IMR-90 (cell line): ENCODE measurements at regions not wholly inside any gene's neighbourhood (a gene's known extent, or its start where the extent isn't known, plus 50 kb on each side); places are given as distances from the start of the nearest gene placed in this dataset.

Experiments used
- ATAC-seq: fragments of 200-7000 bp; cut with Tn5 transposase; 2 replicates; pipeline ENCODE4 v1.9.1; 2020; ENCODE audit warnings: low read depth, mild to moderate bottlenecking, moderate library complexity
- BruUV-seq: library from RNA; stranded (reverse); fragments of 400-500 nt; replicated peaks from 2 replicates; lab custom pipeline; 2021; lab: Mats Ljungman, UMichigan
- CTCF ChIA-PET: fragments of 300-600 bp; formaldehyde crosslinking; extraction: SDS; loops from one replicate; lab custom pipeline; 2021; ENCODE audit warnings: antibody characterized with exemption; lab: Yijun Ruan, JAX
- POLR2A ChIA-PET: fragments of 300-600 bp; sonication (Branson Sonifier 250); formaldehyde crosslinking; loops from one replicate; lab custom pipeline; 2022; ENCODE audit warnings: antibody characterized with exemption; ENCODE audit not compliant: unreplicated experiment; lab: Charles Lee
- DNase-seq: peaks from one replicate; pipeline ENCODE4 v3.0.0; 2013
- H2AFZ ChIP-seq: replicated peaks from 2 replicates; pipeline ENCODE3; 2013; ENCODE audit warnings: low read length, mild to moderate bottlenecking; ENCODE audit not compliant: poor library complexity
- H2AK5ac ChIP-seq: 2 replicates; pipeline ENCODE4 v1.6.1; 2013; ENCODE audit warnings: low read depth, low read length, inconsistent platforms
- H2AK9ac ChIP-seq: replicated peaks from 2 replicates; pipeline ENCODE3; 2013; ENCODE audit warnings: mild to moderate bottlenecking, low read depth, low read length, moderate library complexity; ENCODE audit not compliant: poor library complexity
- H2BK120ac ChIP-seq: 2 replicates; pipeline ENCODE4 v1.6.1; 2013; ENCODE audit warnings: low read depth, low read length, inconsistent platforms
- H2BK15ac ChIP-seq: 3 replicates; pipeline ENCODE4 v1.6.1; 2013; ENCODE audit warnings: low read depth, low read length, inconsistent platforms
- H2BK20ac ChIP-seq: 2 replicates; pipeline ENCODE4 v1.6.1; 2013; ENCODE audit warnings: low read depth, mild to moderate bottlenecking, inconsistent platforms, low read length, moderate library complexity
- H2BK5ac ChIP-seq: 2 replicates; pipeline ENCODE4 v1.6.1; 2013; ENCODE audit warnings: mild to moderate bottlenecking, low read depth, low read length, inconsistent platforms; ENCODE audit not compliant: poor library complexity, severe bottlenecking
- H3K14ac ChIP-seq: replicated peaks from 2 replicates; pipeline ENCODE4 v1.6.1; 2013; ENCODE audit warnings: low read depth, low read length, inconsistent platforms
- H3K18ac ChIP-seq: 2 replicates; pipeline ENCODE4 v1.6.1; 2013; ENCODE audit warnings: low read depth, low read length, control low read depth
- H3K23ac ChIP-seq: 2 replicates; pipeline ENCODE4 v1.6.1; 2013; ENCODE audit warnings: low read depth, low read length, inconsistent platforms
- H3K27ac ChIP-seq: 2 replicates; pipeline ENCODE4 v1.5.1; 2013; ENCODE audit warnings: mild to moderate bottlenecking, control low read depth, low read length; ENCODE audit not compliant: insufficient read depth
- H3K27me3 ChIP-seq: 2 replicates; pipeline ENCODE4 v1.6.1; 2013; ENCODE audit warnings: low read length; ENCODE audit not compliant: control insufficient read depth, insufficient read depth
- H3K36me3 ChIP-seq: 2 replicates; pipeline ENCODE4 v1.6.1; 2013; ENCODE audit warnings: low read length, mixed read lengths; ENCODE audit not compliant: control insufficient read depth, insufficient read depth
- H3K4ac ChIP-seq: 2 replicates; pipeline ENCODE4 v1.6.1; 2013; ENCODE audit warnings: low read depth, low read length, inconsistent platforms
- H3K4me1 ChIP-seq: 2 replicates; pipeline ENCODE4 v1.6.1; 2013; ENCODE audit warnings: low read length, mixed read lengths; ENCODE audit not compliant: control insufficient read depth, insufficient read depth
- H3K4me2 ChIP-seq: 2 replicates; pipeline ENCODE4 v1.6.1; 2013; ENCODE audit warnings: low read depth, mild to moderate bottlenecking, control low read depth, low read length, moderate library complexity
- H3K4me3 ChIP-seq: 2 replicates; pipeline ENCODE4 v1.5.1; 2013; ENCODE audit warnings: low read depth, mild to moderate bottlenecking, control low read depth, low read length, moderate library complexity; ENCODE audit not compliant: insufficient read depth
- H3K56ac ChIP-seq: 2 replicates; pipeline ENCODE4 v1.6.1; 2013; ENCODE audit warnings: low read length, inconsistent platforms; ENCODE audit not compliant: insufficient read depth; ENCODE audit errors: extremely low read depth
- H3K79me1 ChIP-seq, 2 experiments: 2 replicates each; pipeline ENCODE4 v1.6.1; 2013; ENCODE audit warnings: low read length in 2 of 2, inconsistent platforms in 1 of 2, low read depth in 1 of 2
- H3K9ac ChIP-seq: 2 replicates; pipeline ENCODE4 v1.6.1; 2013; ENCODE audit warnings: low read depth, low read length, control low read depth
- H3K9me1 ChIP-seq: 2 replicates; pipeline ENCODE4 v1.6.1; 2013; ENCODE audit warnings: low read length, inconsistent platforms; ENCODE audit not compliant: insufficient read depth
- H3K9me3 ChIP-seq: 2 replicates; pipeline ENCODE4 v1.6.1; 2013; ENCODE audit warnings: low read length; ENCODE audit not compliant: control insufficient read depth, insufficient read depth
- H4K20me1 ChIP-seq: 2 replicates; pipeline ENCODE4 v1.6.1; 2013; ENCODE audit warnings: low read length, inconsistent platforms; ENCODE audit not compliant: insufficient read depth
- H4K5ac ChIP-seq: 2 replicates; pipeline ENCODE4 v1.6.1; 2013; ENCODE audit warnings: mild to moderate bottlenecking, low read depth, low read length, control low read depth
- H4K8ac ChIP-seq, 2 experiments: 2 replicates each; pipeline ENCODE4 v1.6.1; 2013; ENCODE audit warnings: low read depth in 2 of 2, low read length in 2 of 2, control low read depth in 1 of 2, inconsistent platforms in 1 of 2
- H4K91ac ChIP-seq: 2 replicates; pipeline ENCODE4 v1.6.1; 2013; ENCODE audit warnings: low read depth, low read length, inconsistent platforms; ENCODE audit not compliant: insufficient read depth
- BHLHE40 ChIP-seq: fragments of 150-350 bp; IDR thresholded peaks from 2 replicates; pipeline ENCODE4 v1.6.1; 2016; ENCODE audit warnings: mild to moderate bottlenecking, low read depth, low read length
- CEBPB ChIP-seq: IDR thresholded peaks from 2 replicates; pipeline ENCODE4 v1.6.1; 2012; ENCODE audit warnings: low read depth, low read length, improper control_type of control experiment
- CHD1 ChIP-seq: IDR thresholded peaks from 2 replicates; pipeline ENCODE4 v1.6.1; 2012; ENCODE audit warnings: low read depth, low read length, improper control_type of control experiment
- CTCF ChIP-seq: conservative IDR thresholded peaks from 2 replicates; pipeline ENCODE4 v1.5.1; 2012; ENCODE audit warnings: mild to moderate bottlenecking, low read depth, low read length, improper control_type of control experiment
- ELK1 ChIP-seq: fragments of 150-350 bp; IDR thresholded peaks from 2 replicates; pipeline ENCODE4 v1.6.1; 2016; ENCODE audit warnings: low read depth, mild to moderate bottlenecking, low read length, moderate library complexity, borderline replicate concordance
- FOS ChIP-seq: fragments of 150-350 bp; IDR thresholded peaks from 2 replicates; pipeline ENCODE4 v1.6.1; 2016; ENCODE audit warnings: low read depth, low read length
- MAFK ChIP-seq: IDR thresholded peaks from 2 replicates; pipeline ENCODE4 v1.6.1; 2012; ENCODE audit warnings: low read depth, low read length, improper control_type of control experiment
- MAZ ChIP-seq: IDR thresholded peaks from 2 replicates; pipeline ENCODE4 v1.6.1; 2012; ENCODE audit warnings: low read depth, mild to moderate bottlenecking, low read length, improper control_type of control experiment, moderate library complexity, borderline replicate concordance
- MXI1 ChIP-seq: IDR thresholded peaks from 2 replicates; pipeline ENCODE4 v1.6.1; 2012; ENCODE audit warnings: low read depth, mild to moderate bottlenecking, low read length, moderate library complexity, borderline replicate concordance
- NFE2L2 ChIP-seq: fragments of 150-350 bp; IDR thresholded peaks from 2 replicates; pipeline ENCODE4 v1.6.1; 2016; ENCODE audit warnings: low read depth, mild to moderate bottlenecking, low read length
- POLR2A ChIP-seq: IDR thresholded peaks from 2 replicates; pipeline ENCODE4 v1.6.1; 2012; ENCODE audit warnings: mild to moderate bottlenecking, low read depth, low read length
- RAD21 ChIP-seq: IDR thresholded peaks from 2 replicates; pipeline ENCODE4 v1.6.1; 2012; ENCODE audit warnings: low read length, improper control_type of control experiment
- RCOR1 ChIP-seq: IDR thresholded peaks from 2 replicates; pipeline ENCODE4 v1.6.1; 2012; ENCODE audit warnings: mild to moderate bottlenecking, low read length, improper control_type of control experiment; ENCODE audit not compliant: insufficient replicate concordance
- RFX5 ChIP-seq: IDR thresholded peaks from 2 replicates; pipeline ENCODE4 v1.8.0; 2012; ENCODE audit warnings: low read depth, mild to moderate bottlenecking, low read length, moderate library complexity
- SMC3 ChIP-seq: fragments of 150-350 bp; IDR thresholded peaks from 2 replicates; pipeline ENCODE4 v1.6.1; 2016; ENCODE audit warnings: low read depth, mild to moderate bottlenecking, antibody characterized with exemption, low read length, moderate library complexity
- USF2 ChIP-seq: fragments of 150-350 bp; IDR thresholded peaks from 2 replicates; pipeline ENCODE4 v1.6.1; 2017; ENCODE audit warnings: mild to moderate bottlenecking, antibody characterized with exemption, low read length, low read depth
- WGBS, 2 experiments: methylation state at CpG; one replicate each; pipeline versions ENCODE4 v1.1.5 to v1.1.7; 2013; ENCODE audit warnings: missing lambda C conversion rate in 2 of 2; ENCODE audit not compliant: insufficient read length in 1 of 2; ENCODE audit errors: extremely low coverage in 2 of 2; 5-methylcytosine and 5-hydroxymethylcytosine counted together
- dilution Hi-C: fragments of 300-500 bp; cut with HindIII; formaldehyde crosslinking; loops from one replicate; pipeline ENCODE4 v1.14.3; 2018; ENCODE audit warnings: low sequenced_read_pairs; ENCODE audit not compliant: unreplicated experiment
- in situ Hi-C: fragments of 300-500 bp; cut with MboI; formaldehyde crosslinking; loops from 3 replicates; pipeline ENCODE4 v1.14.3; 2019; ENCODE audit warnings: low sequenced_read_pairs, inconsistent platforms, mixed read lengths
- intact Hi-C: fragments of 100-400 bp; cut with micrococcal nuclease; formaldehyde crosslinking; loops from 2 replicates; pipeline ENCODE4 v1.10.0; 2022

GRCh38 chr12:62116986-62117385 is 143.2 kb upstream of the USP15 start:
- Histone ChIP-seq H2BK5ac (no peak overlapping the region), H2BK15ac (no peak overlapping the region), H3K36me3 (no peaks in the 10 kb centered on the region), H3K27ac (no peak overlapping the region), H2AFZ (no peak overlapping the region), H2AK5ac (no peak overlapping the region), H4K91ac (no peak overlapping the region), H3K56ac (no peak overlapping the region), H3K9me1 (no peaks in the 10 kb centered on the region), H2BK20ac (no peak overlapping the region), H2BK120ac (no peak overlapping the region), H3K4me3 (no peak overlapping the region), H3K9ac (no peak overlapping the region), H3K14ac (no peak overlapping the region), H3K18ac (no peak overlapping the region), H4K8ac (no peak overlapping the region), H3K23ac (no peak overlapping the region), H4K20me1 (no peaks in the 10 kb centered on the region), H3K79me1 (no peaks in the 10 kb centered on the region), H3K4me1 (no peaks in the 10 kb centered on the region), H4K5ac (no peak overlapping the region), H3K4ac (no peak overlapping the region), H3K9me3 (no peaks in the 10 kb centered on the region), H2AK9ac (no peak overlapping the region), H3K4me2 (no peak overlapping the region), H3K27me3 (no peaks in the 10 kb centered on the region)
- DNase-seq (no peak), ATAC-seq (no peak)
- no CpG with 5 or more reads among the region's 2 CpGs for WGBS, 2 experiments
- intact Hi-C loops (loop anchor here (10.0 kb wide), 1 partner anchor 62 kb away; no protein-coding TSS in a partner anchor), in situ Hi-C loops (no loop called here), dilution Hi-C loops (no loop called here)
- POLR2A ChIA-PET: no interaction called here
- CTCF ChIA-PET: no interaction called here
- TF ChIP-seq RFX5 (no peak), POLR2A (no peak), MXI1 (no peak), SMC3 (no peak), ELK1 (no peak), RAD21 (no peak), MAFK (no peak), CHD1 (no peak), BHLHE40 (no peak), NFE2L2 (no peak), RCOR1 (no peak), USF2 (no peak), CEBPB (no peak), CTCF (no peak), FOS (no peak), MAZ (no peak)
- no TSS peak for BruUV-seq
